OCI-M1 (cell line): ENCODE measurements at regions not wholly inside any gene's neighbourhood (a gene's known extent, or its start where the extent isn't known, plus 50 kb on each side); places are given as distances from the start of the nearest gene placed in this dataset.
A peak's percentile ranks its signal among the peaks of the same experiment; 100 is the strongest.

Experiments used
- DNase-seq: peaks from one replicate; lab custom pipeline; 2025; lab: John Stamatoyannopoulos, UW

GRCh38 chr7:18243731-18244130 is 216.1 kb upstream of the PRPS1L1 start:
- DNase-seq, result no peak

- DNase-seq, result no peak
These were observed 222.5 kb upstream of the PRPS1L1 start for GRCh38 chr7:18250133-18250532.

- DNase-seq, result no peak
These were observed 230.1 kb upstream of the PRPS1L1 start for GRCh38 chr7:18257711-18258110.

DNA sequence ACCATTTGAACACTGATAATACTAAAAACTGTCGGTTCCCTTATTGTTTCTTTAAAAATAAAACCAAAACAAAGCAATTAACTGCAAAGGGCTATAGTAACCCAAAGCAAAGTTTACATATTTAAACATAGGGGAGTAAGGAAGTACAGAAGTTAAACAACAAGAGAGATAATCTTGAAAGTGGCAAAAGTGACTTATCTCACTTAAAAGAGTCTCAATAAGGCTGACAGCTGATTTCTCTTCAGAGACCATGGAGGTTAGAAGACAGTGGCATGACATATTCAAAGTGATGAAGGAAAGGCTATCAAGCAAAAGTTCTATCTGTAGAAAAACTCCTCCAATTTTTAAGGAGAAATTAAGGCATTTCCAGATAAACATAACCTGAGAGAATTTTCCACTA is 233.5 kb upstream of the HDAC9 start:
- peak; percentile 31 for DNase-seq

DNA sequence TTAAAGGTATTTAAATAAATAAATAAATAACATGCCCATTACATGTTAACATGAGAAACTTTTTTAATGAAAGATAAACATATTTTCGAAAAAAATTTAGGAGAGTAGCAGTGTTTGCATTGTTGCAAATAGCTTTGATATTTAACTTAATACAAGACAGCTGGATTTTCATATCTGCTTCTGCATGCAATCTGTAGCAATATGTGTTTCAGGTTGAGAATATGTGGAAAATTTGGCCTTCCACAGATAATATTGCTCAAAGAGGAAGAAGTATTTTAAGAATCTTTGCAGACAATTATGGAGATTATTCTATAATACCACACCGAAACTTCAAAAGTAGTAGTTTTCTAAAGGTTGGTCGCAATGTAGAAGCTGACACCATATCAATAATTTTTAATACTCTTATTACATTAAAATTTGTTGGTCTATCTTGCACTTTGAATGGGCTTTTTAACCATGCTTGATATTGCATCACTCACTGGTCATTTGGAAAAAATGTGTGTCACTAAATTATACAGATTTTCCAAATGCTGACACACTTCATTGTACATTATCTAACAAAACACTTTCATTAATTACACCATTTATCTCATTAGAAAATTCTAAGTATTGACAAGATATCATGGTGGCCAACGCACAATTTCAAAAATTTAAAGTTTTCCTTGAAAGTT is 229.8 kb upstream of the HDAC9 start:
- DNase-seq, result no peak

GRCh38 chr7:18268571-18268970 is 227.0 kb upstream of the HDAC9 start:
- no peak for DNase-seq

- DNase-seq, result peak; percentile 14
These were observed 219.2 kb upstream of the HDAC9 start for GRCh38 chr7:18276380-18276779.

GRCh38 chr7:18278316-18278715 is 217.2 kb upstream of the HDAC9 start:
- no peak for DNase-seq

- peak; percentile 16 for DNase-seq
These were observed 212.5 kb upstream of the HDAC9 start for GRCh38 chr7:18283045-18283444.

- DNase-seq, result no peak
These were observed 208.1 kb upstream of the HDAC9 start for GRCh38 chr7:18287482-18287881.

DNA sequence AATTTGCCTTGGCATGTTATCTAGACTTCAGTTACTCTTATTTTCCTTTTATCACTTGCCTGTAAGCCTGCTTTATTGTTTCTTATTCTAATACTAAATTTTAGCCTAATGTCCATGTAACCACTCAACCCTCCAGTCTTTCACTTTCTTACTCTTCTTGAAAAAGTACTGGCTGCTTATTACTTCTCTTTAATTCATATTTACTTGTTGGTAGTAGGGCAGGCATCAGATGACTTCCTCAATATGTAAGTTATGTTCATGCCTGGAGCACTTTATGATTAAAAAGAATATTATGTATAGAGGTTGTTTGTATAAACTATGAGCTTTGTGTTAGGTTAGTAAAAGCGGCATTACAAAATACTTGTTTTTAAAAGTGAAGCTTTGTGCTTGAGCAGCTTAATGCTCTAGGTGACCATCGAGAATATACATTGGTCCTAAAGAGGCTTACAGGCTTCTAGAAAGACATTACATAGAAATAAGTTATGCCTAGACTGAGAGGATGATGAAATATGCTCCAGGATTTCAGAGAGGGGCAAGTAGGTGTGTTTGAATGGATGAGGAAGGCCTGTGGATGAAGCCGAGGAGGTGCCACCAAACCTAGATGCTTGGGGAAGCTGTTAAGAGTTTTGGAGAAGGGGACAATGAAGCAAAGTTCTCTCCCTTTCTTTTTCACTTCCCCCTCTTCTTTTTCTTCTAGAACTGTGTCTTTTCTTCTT is 207.1 kb upstream of the HDAC9 start:
- DNase-seq, result peak; percentile 6

GRCh38 chr7:18289788-18290187 is 205.8 kb upstream of the HDAC9 start:
- peak; percentile 24 for DNase-seq

GRCh38 chr7:18290223-18290622 is 205.3 kb upstream of the HDAC9 start:
- DNase-seq, result peak; percentile 24

GRCh38 chr7:18290865-18291264 is 204.7 kb upstream of the HDAC9 start:
- DNase-seq, result no peak

- DNase-seq, result no peak
These were observed 203.0 kb upstream of the HDAC9 start for GRCh38 chr7:18292584-18292983.

GRCh38 chr7:18293759-18294158 is 201.8 kb upstream of the HDAC9 start:
- DNase-seq, result no peak

DNA sequence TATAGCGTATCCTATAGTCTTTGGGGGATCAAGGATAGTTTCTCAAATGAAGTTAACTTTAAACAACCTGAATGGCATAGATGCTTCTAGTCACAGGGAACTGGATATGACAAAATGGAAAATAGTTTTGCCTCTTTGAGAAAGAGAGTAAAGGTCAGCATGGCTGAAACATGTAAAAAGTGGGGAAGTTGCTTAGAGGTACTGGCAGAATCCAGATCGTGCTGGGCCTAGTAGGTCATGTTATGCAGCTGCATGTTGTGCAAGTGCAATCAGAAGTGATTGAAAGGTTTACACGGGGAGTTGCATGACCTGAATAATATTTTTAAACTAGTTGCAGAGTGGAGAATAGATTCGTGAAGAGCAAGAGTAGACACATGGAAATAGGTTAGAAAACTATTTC is 201.1 kb upstream of the HDAC9 start:
- DNase-seq, result no peak

DNA sequence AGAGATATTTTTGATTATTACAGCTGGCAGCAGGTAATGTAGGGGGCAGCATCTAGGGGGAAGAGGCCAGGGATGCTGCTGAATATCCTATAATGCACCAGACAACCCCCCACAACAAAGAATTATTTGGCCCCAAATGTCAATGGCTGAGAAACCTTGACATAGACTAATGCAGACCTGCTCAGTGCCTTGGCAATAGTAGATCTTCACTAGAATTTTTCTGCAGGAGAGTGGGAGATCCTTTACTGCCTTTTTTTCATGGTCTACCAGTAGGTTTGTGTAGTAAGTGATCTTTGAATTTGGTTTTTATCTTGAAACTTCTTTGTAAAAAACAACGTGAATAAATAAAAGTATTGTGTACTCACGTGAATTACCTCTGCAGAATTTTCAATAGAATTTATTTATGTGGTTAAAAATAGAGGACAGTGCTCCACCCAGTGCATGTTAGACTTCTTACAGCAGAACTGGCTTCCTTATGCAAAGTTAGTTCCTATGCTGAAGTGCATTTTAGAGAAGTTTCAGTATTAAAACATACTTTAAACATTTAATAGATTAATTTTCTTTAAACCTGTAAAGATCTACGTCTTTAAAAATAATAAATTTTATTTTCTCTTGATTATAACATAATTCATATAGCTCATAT is 199.6 kb upstream of the HDAC9 start:
- DNase-seq, result no peak

DNA sequence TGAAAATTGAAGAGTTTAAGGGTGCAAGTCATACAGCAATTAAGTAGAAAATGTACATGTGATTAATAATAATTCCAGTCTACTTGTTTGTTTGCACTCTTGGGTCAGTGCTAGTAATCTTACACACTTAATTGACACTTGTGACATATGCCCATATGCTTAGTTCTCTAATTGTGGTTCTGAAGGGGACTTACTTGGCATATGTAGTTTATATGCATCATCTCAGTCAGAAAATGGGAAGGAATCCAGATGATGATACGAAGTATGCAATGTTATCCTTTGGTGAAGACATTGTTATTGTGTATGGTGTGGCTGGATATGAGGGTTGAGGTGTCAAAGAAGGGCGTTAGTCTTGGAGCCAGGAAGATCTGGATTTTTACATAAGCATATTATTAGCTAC is 193.5 kb upstream of the HDAC9 start:
- no peak for DNase-seq

GRCh38 chr7:18305866-18306265 is 189.7 kb upstream of the HDAC9 start:
- no peak for DNase-seq

DNA sequence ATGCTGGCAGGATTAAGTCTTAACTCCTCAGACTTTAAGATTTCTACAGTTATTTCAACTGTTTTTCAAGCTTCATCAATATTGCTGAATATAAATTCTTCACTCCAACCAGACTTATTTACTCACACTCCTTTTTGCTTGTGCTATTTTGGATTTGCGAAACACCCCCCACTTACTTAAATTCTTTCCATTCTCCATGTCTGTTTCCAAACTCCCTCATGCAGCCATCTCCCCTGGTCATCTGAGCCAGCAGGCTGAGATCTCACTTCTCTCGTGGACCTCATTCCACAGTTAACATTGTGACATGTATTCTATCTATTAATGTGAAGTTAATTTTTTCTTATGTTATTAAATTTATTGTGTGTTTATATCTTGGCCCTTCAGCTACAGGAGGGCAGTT is 188.9 kb upstream of the HDAC9 start:
- no peak for DNase-seq

- no peak for DNase-seq
These were observed 186.6 kb upstream of the HDAC9 start for GRCh38 chr7:18308938-18309337.

GRCh38 chr7:18312482-18312881 is 183.1 kb upstream of the HDAC9 start:
- no peak for DNase-seq
